ENCODE measurements at regions not wholly inside any gene's neighbourhood (a gene's known extent, or its start where the extent isn't known, plus 50 kb on each side); places are given as distances from the start of the nearest gene placed in this dataset.

DNA sequence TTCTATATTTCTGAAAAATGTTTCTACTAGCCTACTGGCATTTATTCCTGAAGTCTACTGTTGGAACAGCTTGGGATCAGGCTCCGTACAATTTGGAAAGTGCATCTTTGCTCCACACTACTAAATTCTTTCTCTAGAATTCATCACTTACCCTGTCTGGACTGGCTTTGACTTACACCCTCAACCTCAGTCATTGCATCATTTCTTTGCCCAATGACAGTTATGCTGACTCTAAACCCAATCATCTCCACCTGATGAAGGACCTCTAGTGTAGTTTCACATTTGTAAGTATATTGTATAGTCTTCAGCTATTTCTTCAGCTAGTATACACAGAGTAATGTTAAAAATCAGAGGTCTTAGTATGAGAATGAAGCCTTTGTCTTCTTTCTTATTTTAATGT is 359.6 kb upstream of the MC4R start:
- no peak for TF ChIP-seq CTCF (IDR thresholded peaks at IDR 0.05; ENCODE audit: insufficient read depth, low read depth, low read length)
- no peak for TF ChIP-seq EZH2 (IDR thresholded peaks at IDR 0.05; ENCODE audit: insufficient read depth, low read length)

All from astrocyte (in vitro differentiated cells and primary cell).